Cardiac muscle cell (in vitro differentiated cells and primary cell): ENCODE measurements at regions not wholly inside any gene's neighbourhood (a gene's known extent, or its start where the extent isn't known, plus 50 kb on each side); places are given as distances from the start of the nearest gene placed in this dataset.

Experiments
- DNase-seq, 2 donors: peaks; one replicate each; pipeline versions ENCODE4 v3.0.0 to v3.0.0-alpha.2; 2010 to 2017; ENCODE audit warnings: low read depth in 1 of 2, low spot score in 1 of 2
- H3K27ac ChIP-seq: fragments of 200-600 bp; sonication (generic); 2 replicates; pipeline ENCODE4 v1.5.1; 2016
- H3K27me3 ChIP-seq: fragments of 200-600 bp; sonication (generic); 2 replicates; pipeline ENCODE4 v1.6.0; 2016; ENCODE audit warnings: control low read depth
- H3K36me3 ChIP-seq: fragments of 200-600 bp; sonication (generic); 2 replicates; pipeline ENCODE4 v1.5.1; 2016; ENCODE audit warnings: control low read depth
- H3K4me1 ChIP-seq: fragments of 200-600 bp; sonication (generic); 2 replicates; pipeline ENCODE4 v1.8.1; 2017; ENCODE audit warnings: low read depth, mild to moderate bottlenecking, mixed run types
- H3K4me3 ChIP-seq: fragments of 200-600 bp; sonication (generic); 2 replicates; pipeline ENCODE4 v1.5.1; 2016; ENCODE audit warnings: mild to moderate bottlenecking
- H3K9me3 ChIP-seq: fragments of 200-600 bp; sonication (generic); 2 replicates; pipeline ENCODE4 v1.5.1; 2017; ENCODE audit warnings: low read depth, mild to moderate bottlenecking, control low read depth
- CTCF ChIP-seq: IDR thresholded peaks from 2 replicates; pipeline ENCODE4 v1.5.1; 2012; ENCODE audit warnings: low read depth, mild to moderate bottlenecking, low read length

GRCh38 chr6:16953905-16954304 lies 147.9 kb upstream of the STMND1 start:
- TF ChIP-seq CTCF: no peak
- Histone ChIP-seq H3K27me3 (no peaks in the 10 kb centered on the region), H3K4me1 (no peaks in the 10 kb centered on the region), H3K4me3 (no peak overlapping the region), H3K9me3 (no peaks in the 10 kb centered on the region), H3K27ac (no peak overlapping the region), H3K36me3 (no peaks in the 10 kb centered on the region)
- DNase-seq: no peak

GRCh38 chr6:16953446-16953845 lies 148.4 kb upstream of the STMND1 start:
- Histone ChIP-seq H3K27ac (no peak overlapping the region), H3K27me3 (no peaks in the 10 kb centered on the region), H3K36me3 (no peaks in the 10 kb centered on the region), H3K9me3 (no peaks in the 10 kb centered on the region), H3K4me3 (no peak overlapping the region), H3K4me1 (no peaks in the 10 kb centered on the region)
- DNase-seq: no peak
- no peak for TF ChIP-seq CTCF

DNA sequence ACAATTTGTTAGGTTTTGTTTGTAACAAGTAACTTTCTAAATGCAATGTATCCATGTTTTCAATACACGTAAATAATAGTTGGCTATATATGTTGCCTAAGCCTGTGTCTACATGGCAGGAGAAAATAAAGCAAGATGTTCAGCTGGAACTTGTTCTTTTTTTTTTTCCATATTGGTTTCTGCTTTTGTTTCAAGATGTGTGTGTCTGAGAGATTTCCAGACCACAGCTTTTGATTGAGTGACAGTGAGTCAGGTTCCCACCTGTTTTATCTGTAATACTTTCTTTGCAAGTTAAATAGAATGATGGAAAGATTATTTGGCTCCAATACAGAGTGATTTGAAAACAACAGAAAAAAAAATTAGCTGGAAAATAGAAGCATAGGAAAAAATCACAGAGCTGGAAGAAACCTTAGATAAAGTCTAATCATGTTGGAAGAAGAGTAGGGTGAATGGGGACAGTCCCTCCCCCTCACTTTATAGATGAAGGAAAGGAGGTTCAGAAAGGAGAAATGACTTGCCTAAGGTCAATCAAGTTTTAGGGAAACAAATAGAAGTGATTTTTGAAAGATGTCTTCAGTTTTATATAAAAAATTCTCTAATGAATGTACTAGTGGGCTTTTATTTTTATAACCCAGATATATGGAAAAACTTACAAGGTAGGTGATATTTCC lies 150.9 kb upstream of the STMND1 start:
- peaks cover 5% of the 10 kb centered on the region for H3K4me1 ChIP-seq
- H3K27me3 ChIP-seq: no peaks in the 10 kb centered on the region
- no peaks in the 10 kb centered on the region for H3K9me3 ChIP-seq
- H3K27ac ChIP-seq: no peak overlapping the region
- no peak for TF ChIP-seq CTCF
- H3K4me3 ChIP-seq: no peak overlapping the region
- H3K36me3 ChIP-seq: no peaks in the 10 kb centered on the region
- no peak for DNase-seq

DNA sequence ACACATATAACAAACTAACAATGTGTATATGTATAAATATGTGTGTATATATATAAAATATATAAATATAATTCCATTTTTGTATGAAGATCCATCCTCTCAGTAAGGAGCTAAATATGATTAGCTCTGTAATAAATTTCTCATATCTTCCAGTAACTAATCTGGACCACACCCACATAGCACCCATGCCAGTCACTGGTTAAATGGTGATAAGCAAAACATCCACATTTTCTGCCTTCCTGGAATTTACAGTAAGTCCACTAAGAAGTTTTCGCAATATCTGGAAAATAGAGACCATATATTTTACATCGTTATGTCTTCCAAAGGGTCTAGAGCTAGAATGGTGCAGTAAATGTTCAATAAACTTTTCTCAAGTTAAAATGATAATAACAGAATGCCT lies 151.5 kb upstream of the STMND1 start:
- H3K27me3 ChIP-seq: no peaks in the 10 kb centered on the region
- H3K27ac ChIP-seq: no peak overlapping the region
- no peaks in the 10 kb centered on the region for H3K9me3 ChIP-seq
- DNase-seq: peak in 1 of 2 donors; percentile 30
- peaks cover 5% of the 10 kb centered on the region for H3K4me1 ChIP-seq
- TF ChIP-seq CTCF: no peak
- H3K36me3 ChIP-seq: no peaks in the 10 kb centered on the region
- no peak overlapping the region for H3K4me3 ChIP-seq

- Histone ChIP-seq H3K27me3 (no peaks in the 10 kb centered on the region), H3K36me3 (no peaks in the 10 kb centered on the region), H3K4me3 (no peak overlapping the region), H3K27ac (no peak overlapping the region), H3K9me3 (no peaks in the 10 kb centered on the region), H3K4me1 (peaks cover 5% of the 10 kb centered on the region)
- DNase-seq: peak in 1 of 2 donors; percentile 66
- TF ChIP-seq CTCF: no peak
Observed at GRCh38 chr6:16949716-16950115, 152.1 kb upstream of the STMND1 start.

DNA sequence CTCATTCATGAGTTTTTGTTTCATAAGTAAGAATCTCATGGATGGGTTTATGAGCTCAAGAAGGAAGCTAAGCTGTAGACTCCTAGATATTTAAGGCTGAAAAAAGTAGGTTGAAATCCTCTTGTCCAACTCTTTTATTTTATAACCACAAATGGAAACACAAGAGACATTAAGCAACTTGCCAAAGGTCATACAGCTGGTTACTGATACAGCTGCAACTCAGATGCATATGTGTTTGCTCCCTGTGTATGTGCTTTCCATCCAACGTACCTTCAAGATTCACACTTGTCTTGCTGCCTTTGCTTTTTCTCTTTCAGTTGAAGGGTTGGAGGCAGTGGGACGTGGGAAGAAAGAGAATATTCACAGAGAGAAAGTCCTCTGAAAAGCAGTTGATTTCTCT lies 153.5 kb upstream of the STMND1 start:
- DNase-seq: peak in 1 of 2 donors; percentile 51
- Histone ChIP-seq H3K36me3 (no peaks in the 10 kb centered on the region), H3K27ac (no peak overlapping the region), H3K4me3 (no peak overlapping the region), H3K27me3 (no peaks in the 10 kb centered on the region), H3K9me3 (no peaks in the 10 kb centered on the region), H3K4me1 (peaks cover 5% of the 10 kb centered on the region)
- no peak for TF ChIP-seq CTCF
